OCI-LY1 (cell line): ENCODE measurements at regions not wholly inside any gene's neighbourhood (a gene's known extent, or its start where the extent isn't known, plus 50 kb on each side); places are given as distances from the start of the nearest gene placed in this dataset.
"Not testable (repeated sequence)": the region's sequence is repeated elsewhere in the genome, so short reads cannot be mapped to it uniquely, and the experiment has no call there.

Experiments used
- H2AFZ ChIP-seq: fragments of 200-600 bp; sonication (generic), shearing (Covaris generic); 2 replicates; pipeline ENCODE4 v1.6.0; 2014; ENCODE audit warnings: antibody characterized with exemption, mild to moderate bottlenecking, low read length
- H3F3A ChIP-seq: fragments of 200-600 bp; sonication (generic), shearing (Covaris generic); 2 replicates; pipeline ENCODE4 v1.6.0; 2014; ENCODE audit warnings: mild to moderate bottlenecking, antibody characterized with exemption, low read length, moderate library complexity; ENCODE audit not compliant: insufficient read depth
- H3K27ac ChIP-seq: fragments of 200-600 bp; sonication (generic); 2 replicates; pipeline ENCODE4 v1.5.1; 2014; ENCODE audit warnings: low read length, mixed run types, mild to moderate bottlenecking, low read depth; ENCODE audit not compliant: poor library complexity, severe bottlenecking
- H3K27me3 ChIP-seq: fragments of 200-600 bp; sonication (generic); 2 replicates; pipeline ENCODE4 v1.6.0; 2014; ENCODE audit warnings: antibody characterized with exemption, mild to moderate bottlenecking, low read length, moderate library complexity; ENCODE audit not compliant: insufficient read depth
- H3K36me3 ChIP-seq: fragments of 200-600 bp; sonication (generic); 2 replicates; pipeline ENCODE4 v1.6.1; 2014; ENCODE audit warnings: mild to moderate bottlenecking, antibody characterized with exemption, low read length, moderate library complexity, mixed read lengths; ENCODE audit not compliant: insufficient read depth
- H3K4me1 ChIP-seq: fragments of 200-600 bp; sonication (generic); 2 replicates; pipeline ENCODE4 v1.5.1; 2014; ENCODE audit warnings: mild to moderate bottlenecking, low read length, moderate library complexity; ENCODE audit not compliant: insufficient read depth, severe bottlenecking
- H3K4me2 ChIP-seq: fragments of 200-600 bp; sonication (generic), shearing (Covaris generic); 2 replicates; pipeline ENCODE4 v1.6.1; 2014; ENCODE audit warnings: low read length
- H3K4me3 ChIP-seq: fragments of 200-600 bp; sonication (generic); 2 replicates; pipeline ENCODE4 v1.5.1; 2014; ENCODE audit warnings: low read length, low read depth, mild to moderate bottlenecking, mixed read lengths; ENCODE audit not compliant: poor library complexity, severe bottlenecking
- H3K79me2 ChIP-seq: fragments of 200-600 bp; shearing (Covaris generic); 2 replicates; pipeline ENCODE4 v1.6.1; 2016; ENCODE audit warnings: mixed run types, low read length, mixed read lengths; ENCODE audit not compliant: insufficient read depth
- H3K9ac ChIP-seq: fragments of 200-600 bp; sonication (generic), shearing (Covaris generic); 2 replicates; pipeline ENCODE4 v1.6.1; 2014; ENCODE audit warnings: mild to moderate bottlenecking, low read length, mixed read lengths
- H3K9me2 ChIP-seq: fragments of 200-600 bp; sonication (generic), shearing (Covaris generic); 2 replicates; pipeline ENCODE4 v1.6.1; 2014; ENCODE audit warnings: low read depth, mild to moderate bottlenecking, low read length, mixed read lengths
- H3K9me3 ChIP-seq: fragments of 200-600 bp; shearing (Covaris generic); 2 replicates; pipeline ENCODE4 v1.6.1; 2014; ENCODE audit warnings: low read length, mixed read lengths
- H4K20me1 ChIP-seq: fragments of 200-600 bp; sonication (generic), shearing (Covaris generic); 2 replicates; pipeline ENCODE4 v1.6.0; 2016; ENCODE audit warnings: mild to moderate bottlenecking, low read length; ENCODE audit not compliant: insufficient read depth
- EZH2 ChIP-seq: fragments of 200-600 bp; sonication (generic), shearing (Covaris generic); IDR thresholded peaks from 2 replicates; pipeline ENCODE4 v1.8.0; 2017; ENCODE audit warnings: borderline replicate concordance, mixed run types, mild to moderate bottlenecking, antibody characterized with exemption, low read length, moderate library complexity, mixed read lengths
- TF ChIP-seq, protein P1 (sequence below): fragments of 200-600 bp; sonication (generic), shearing (Covaris generic); IDR thresholded peaks from 2 replicates; pipeline ENCODE4 v1.5.1; 2017; ENCODE audit warnings: mild to moderate bottlenecking, antibody characterized with exemption, low read length, moderate library complexity, mixed read lengths

DNA sequence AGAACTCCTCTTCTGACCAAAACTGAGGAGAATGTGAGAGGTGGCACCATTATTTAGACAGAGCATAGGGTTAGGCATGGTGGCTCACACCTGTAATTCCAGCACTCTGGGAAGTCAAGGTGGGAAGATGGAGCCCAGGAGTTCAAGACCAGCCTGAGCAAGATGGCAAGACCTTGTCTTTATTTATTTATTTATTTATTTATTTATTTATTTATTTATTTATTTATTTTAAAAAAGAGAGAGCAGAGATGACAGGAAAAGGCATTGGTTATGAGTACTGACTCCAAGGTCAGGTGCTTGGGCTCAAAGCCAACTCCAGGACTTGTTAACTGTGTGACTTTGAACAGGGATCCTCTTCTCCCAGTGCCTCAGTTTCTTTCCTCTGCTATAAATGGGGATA is 217.7 kb downstream of the MEX3B start:
- H3K27me3 ChIP-seq = no peaks in the 10 kb centered on the region
- no peak overlapping the region for H3K4me2 ChIP-seq
- no peaks in the 10 kb centered on the region for H3K36me3 ChIP-seq
- H2AFZ ChIP-seq = no peak overlapping the region
- peaks cover 3% of the 10 kb centered on the region for H3K4me1 ChIP-seq
- H3K9me2 ChIP-seq = no peaks in the 10 kb centered on the region
- no peaks in the 10 kb centered on the region for H3K9me3 ChIP-seq
- H3K27ac ChIP-seq = no peak overlapping the region
- no peak overlapping the region for H3K9ac ChIP-seq
- H3K4me3 ChIP-seq = no peak overlapping the region
- H4K20me1 ChIP-seq = no peaks in the 10 kb centered on the region
- H3F3A ChIP-seq = no peaks in the 10 kb centered on the region
- H3K79me2 ChIP-seq = no peaks in the 10 kb centered on the region
- TF ChIP-seq, protein P1, sequence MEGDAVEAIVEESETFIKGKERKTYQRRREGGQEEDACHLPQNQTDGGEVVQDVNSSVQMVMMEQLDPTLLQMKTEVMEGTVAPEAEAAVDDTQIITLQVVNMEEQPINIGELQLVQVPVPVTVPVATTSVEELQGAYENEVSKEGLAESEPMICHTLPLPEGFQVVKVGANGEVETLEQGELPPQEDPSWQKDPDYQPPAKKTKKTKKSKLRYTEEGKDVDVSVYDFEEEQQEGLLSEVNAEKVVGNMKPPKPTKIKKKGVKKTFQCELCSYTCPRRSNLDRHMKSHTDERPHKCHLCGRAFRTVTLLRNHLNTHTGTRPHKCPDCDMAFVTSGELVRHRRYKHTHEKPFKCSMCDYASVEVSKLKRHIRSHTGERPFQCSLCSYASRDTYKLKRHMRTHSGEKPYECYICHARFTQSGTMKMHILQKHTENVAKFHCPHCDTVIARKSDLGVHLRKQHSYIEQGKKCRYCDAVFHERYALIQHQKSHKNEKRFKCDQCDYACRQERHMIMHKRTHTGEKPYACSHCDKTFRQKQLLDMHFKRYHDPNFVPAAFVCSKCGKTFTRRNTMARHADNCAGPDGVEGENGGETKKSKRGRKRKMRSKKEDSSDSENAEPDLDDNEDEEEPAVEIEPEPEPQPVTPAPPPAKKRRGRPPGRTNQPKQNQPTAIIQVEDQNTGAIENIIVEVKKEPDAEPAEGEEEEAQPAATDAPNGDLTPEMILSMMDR = no peak

DNA sequence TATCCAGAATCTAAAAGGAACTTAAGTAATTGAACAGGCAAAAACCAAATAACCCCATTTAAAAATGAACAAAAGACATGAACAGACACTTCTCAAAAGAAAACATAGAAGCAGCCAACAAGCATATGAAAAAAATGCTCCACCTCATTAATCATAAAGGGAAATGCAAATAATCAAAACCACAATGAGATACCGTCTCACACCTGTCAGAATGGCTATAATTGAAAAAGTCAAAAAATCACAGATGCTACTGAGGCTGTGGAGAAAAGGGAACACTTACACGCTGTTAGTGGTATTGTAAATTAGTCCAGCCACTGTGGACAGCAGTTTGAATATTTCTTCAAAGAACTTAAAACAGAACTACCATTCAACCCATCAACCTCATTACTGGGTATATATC is 220.7 kb downstream of the MEX3B start:
- H3K4me3 ChIP-seq = no peak overlapping the region
- H3K27me3 ChIP-seq = no peaks in the 10 kb centered on the region
- H3K9ac ChIP-seq = no peak overlapping the region
- H3K4me2 ChIP-seq = no peak overlapping the region
- no peak overlapping the region for H3K27ac ChIP-seq
- no peaks in the 10 kb centered on the region for H3K9me2 ChIP-seq
- no peaks in the 10 kb centered on the region for H3K9me3 ChIP-seq
- no peaks in the 10 kb centered on the region for H3K36me3 ChIP-seq
- H3F3A ChIP-seq = no peaks in the 10 kb centered on the region
- peaks cover 3% of the 10 kb centered on the region for H3K4me1 ChIP-seq
- H4K20me1 ChIP-seq = no peaks in the 10 kb centered on the region
- H2AFZ ChIP-seq = no peak overlapping the region
- no peaks in the 10 kb centered on the region for H3K79me2 ChIP-seq
- TF ChIP-seq EZH2 = no peak
- TF ChIP-seq, protein P1 = no peak

DNA sequence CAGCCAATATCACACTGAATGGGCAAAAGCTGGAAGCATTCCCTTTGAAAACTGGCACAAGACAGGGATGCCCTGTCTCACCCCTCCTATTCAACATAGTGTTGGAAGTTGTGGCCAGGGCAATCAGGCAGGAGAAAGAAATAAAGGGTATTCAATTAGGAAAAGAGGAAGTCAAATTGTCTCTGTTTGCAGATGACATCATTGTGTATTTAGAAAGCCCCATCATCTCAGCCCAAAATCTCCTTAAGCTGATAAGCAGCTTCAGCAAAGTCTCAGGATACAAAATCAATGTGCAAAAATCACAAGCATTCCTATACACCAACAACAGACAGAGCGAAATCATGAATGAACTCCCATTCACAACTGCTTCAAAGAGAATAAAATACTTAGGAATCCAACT is 223.2 kb downstream of the MEX3B start:
- H3K4me2 ChIP-seq, H3K4me1 ChIP-seq, H4K20me1 ChIP-seq, H3K27me3 ChIP-seq, H3K27ac ChIP-seq, H3K36me3 ChIP-seq, H3K9me2 ChIP-seq, H3F3A ChIP-seq, H3K9me3 ChIP-seq, H3K79me2 ChIP-seq, H3K4me3 ChIP-seq, H2AFZ ChIP-seq, H3K9ac ChIP-seq: not testable (repeated sequence)

DNA sequence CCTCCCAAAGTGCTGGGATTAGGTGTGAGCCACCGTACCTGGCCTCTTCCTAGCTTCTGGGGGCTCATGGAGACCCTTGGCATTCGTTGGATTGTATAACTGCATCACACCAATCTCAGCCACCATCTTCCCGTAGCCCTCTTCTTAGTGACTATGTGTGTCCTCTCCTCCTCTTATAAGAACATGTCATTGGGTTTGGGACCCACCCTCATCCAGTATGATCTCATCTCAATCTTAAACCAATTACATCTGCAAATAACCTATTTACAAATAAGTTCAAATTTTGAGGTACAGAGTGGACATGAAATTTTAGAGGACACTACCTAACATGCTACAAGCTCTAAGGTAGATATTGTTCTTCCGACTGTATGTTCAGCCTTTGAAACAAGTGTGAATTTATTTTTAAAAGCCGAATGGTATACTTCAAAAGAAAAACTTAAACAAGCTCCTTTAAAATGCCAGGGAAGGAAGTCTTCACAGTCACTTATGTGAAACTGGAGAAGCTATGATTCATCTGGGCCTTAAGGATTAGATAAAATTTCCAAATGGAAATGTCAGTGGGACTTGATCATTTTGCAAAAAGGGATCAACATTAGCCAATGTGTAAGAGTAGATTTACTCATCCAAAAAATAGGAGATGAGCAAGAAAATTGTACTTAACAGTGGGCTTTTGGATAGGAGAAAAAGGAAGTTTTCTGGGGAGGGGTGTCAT is 225.7 kb downstream of the MEX3B start:
- Histone ChIP-seq H2AFZ (no peak overlapping the region), H3K27me3 (no peaks in the 10 kb centered on the region), H3F3A (no peaks in the 10 kb centered on the region), H3K36me3 (no peaks in the 10 kb centered on the region), H3K4me1 (no peaks in the 10 kb centered on the region), H3K9ac (no peak overlapping the region), H3K4me2 (no peak overlapping the region), H4K20me1 (no peaks in the 10 kb centered on the region), H3K4me3 (no peak overlapping the region), H3K9me2 (no peaks in the 10 kb centered on the region), H3K27ac (no peak overlapping the region), H3K79me2 (no peaks in the 10 kb centered on the region), H3K9me3 (no peaks in the 10 kb centered on the region)
- no peak for TF ChIP-seq EZH2
- TF ChIP-seq, protein P1 = no peak
